ENCODE measurements at regions not wholly inside any gene's neighbourhood (a gene's known extent, or its start where the extent isn't known, plus 50 kb on each side); places are given as distances from the start of the nearest gene placed in this dataset.

- Histone ChIP-seq H3K9me3 (no peaks in the 10 kb centered on the region), H3K27ac (no peak overlapping the region), H3K4me3 (ENCODE audit: low read depth in 1 of 2, low read length in 1 of 2) (no peak overlapping the region), H3K27me3 (no peaks in the 10 kb centered on the region), H3K36me3 (no peaks in the 10 kb centered on the region), H3K4me1 (ENCODE audit: control insufficient read depth in 1 of 2, insufficient read depth in 1 of 2, low read depth in 1 of 2, low read length in 1 of 2) (no peaks in the 10 kb centered on the region)
- no peak for TF ChIP-seq CTCF (IDR thresholded peaks at IDR 0.05)
Measured at GRCh38 chr16:52781005-52781630, 234.2 kb upstream of the TOX3 start.

- TF ChIP-seq CTCF (IDR thresholded peaks at IDR 0.05), result no peak
Measured at GRCh38 chr16:52773026-52773425, 226.1 kb upstream of the TOX3 start.

GRCh38 chr16:52770828-52771227, 223.9 kb upstream of the TOX3 start:
- no peaks in the 10 kb centered on the region for H3K27me3 ChIP-seq
- no peak overlapping the region for H3K4me3 ChIP-seq (ENCODE audit: low read depth in 1 of 2, low read length in 1 of 2)
- H3K4me1 ChIP-seq (ENCODE audit: control insufficient read depth in 1 of 2, insufficient read depth in 1 of 2, low read depth in 1 of 2, low read length in 1 of 2), result no peaks in the 10 kb centered on the region
- no peak overlapping the region for H3K27ac ChIP-seq
- TF ChIP-seq CTCF (IDR thresholded peaks at IDR 0.05), result no peak
- H3K9me3 ChIP-seq, result no peaks in the 10 kb centered on the region
- no peaks in the 10 kb centered on the region for H3K36me3 ChIP-seq

More at GRCh38 chr16:52773026-52773425, 226.1 kb upstream of the TOX3 start:
- H3K4me1 ChIP-seq (ENCODE audit: control insufficient read depth in 1 of 2, insufficient read depth in 1 of 2, low read depth in 1 of 2, low read length in 1 of 2), result no peaks in the 10 kb centered on the region
- H3K36me3 ChIP-seq, result no peaks in the 10 kb centered on the region
- H3K27me3 ChIP-seq, result no peaks in the 10 kb centered on the region
- no peak overlapping the region for H3K4me3 ChIP-seq (ENCODE audit: low read depth in 1 of 2, low read length in 1 of 2)
- H3K9me3 ChIP-seq, result no peaks in the 10 kb centered on the region
- H3K27ac ChIP-seq, result no peak overlapping the region

GRCh38 chr16:52758473-52758855, 211.5 kb upstream of the TOX3 start:
- Histone ChIP-seq H3K36me3 (no peaks in the 10 kb centered on the region), H3K9me3 (no peaks in the 10 kb centered on the region), H3K27ac (no peak overlapping the region), H3K4me3 (ENCODE audit: low read depth in 1 of 2, low read length in 1 of 2) (no peak overlapping the region), H3K4me1 (ENCODE audit: control insufficient read depth in 1 of 2, insufficient read depth in 1 of 2, low read depth in 1 of 2, low read length in 1 of 2) (no peaks in the 10 kb centered on the region), H3K27me3 (no peaks in the 10 kb centered on the region)
- TF ChIP-seq CTCF (IDR thresholded peaks at IDR 0.05), result no peak

GRCh38 chr16:52757746-52758472, 211.0 kb upstream of the TOX3 start:
- no peak overlapping the region for H3K27ac ChIP-seq
- H3K36me3 ChIP-seq, result no peaks in the 10 kb centered on the region
- H3K27me3 ChIP-seq, result no peaks in the 10 kb centered on the region
- H3K9me3 ChIP-seq, result no peaks in the 10 kb centered on the region
- no peak overlapping the region for H3K4me3 ChIP-seq (ENCODE audit: low read depth in 1 of 2, low read length in 1 of 2)
- no peak for TF ChIP-seq CTCF (IDR thresholded peaks at IDR 0.05)
- H3K4me1 ChIP-seq (ENCODE audit: control insufficient read depth in 1 of 2, insufficient read depth in 1 of 2, low read depth in 1 of 2, low read length in 1 of 2), result no peaks in the 10 kb centered on the region
